Loucy (cell line): ENCODE measurements at regions not wholly inside any gene's neighbourhood (a gene's known extent, or its start where the extent isn't known, plus 50 kb on each side); places are given as distances from the start of the nearest gene placed in this dataset.

Experiments used
- H2AFZ ChIP-seq: fragments of 200-600 bp; sonication (generic); 2 replicates; pipeline ENCODE4 v1.6.0; 2016; ENCODE audit warnings: antibody characterized with exemption, mild to moderate bottlenecking, low read length, moderate library complexity
- H3F3A ChIP-seq: fragments of 200-600 bp; 2 replicates; pipeline ENCODE4 v1.6.0; 2016; ENCODE audit warnings: antibody characterized with exemption, low read depth, mild to moderate bottlenecking
- H3K27me3 ChIP-seq: fragments of 200-600 bp; sonication (generic); 2 replicates; pipeline ENCODE4 v1.6.1; 2014; ENCODE audit warnings: low read length, mild to moderate bottlenecking; ENCODE audit not compliant: insufficient read depth, poor library complexity, severe bottlenecking
- H3K36me3 ChIP-seq: fragments of 200-600 bp; sonication (generic); 2 replicates; pipeline ENCODE4 v1.6.1; 2016; ENCODE audit warnings: low read length; ENCODE audit not compliant: insufficient read depth
- H3K4me1 ChIP-seq: fragments of 200-600 bp; sonication (generic); 2 replicates; pipeline ENCODE4 v1.5.1; 2014; ENCODE audit warnings: low read length, mild to moderate bottlenecking; ENCODE audit not compliant: insufficient read depth, poor library complexity, severe bottlenecking
- H3K4me2 ChIP-seq: fragments of 200-600 bp; sonication (generic); 2 replicates; pipeline ENCODE4 v1.6.0; 2014; ENCODE audit warnings: antibody characterized with exemption, low read length, low read depth, mild to moderate bottlenecking; ENCODE audit not compliant: poor library complexity, severe bottlenecking
- H3K4me3 ChIP-seq: fragments of 200-600 bp; sonication (generic); 2 replicates; pipeline ENCODE4 v1.5.1; 2014; ENCODE audit warnings: low read length, mild to moderate bottlenecking, mixed read lengths; ENCODE audit not compliant: poor library complexity, severe bottlenecking
- H3K79me2 ChIP-seq: fragments of 200-600 bp; sonication (generic); 2 replicates; pipeline ENCODE4 v1.6.1; 2014; ENCODE audit warnings: low read length; ENCODE audit not compliant: insufficient read depth
- H3K9ac ChIP-seq: fragments of 200-600 bp; sonication (generic); 2 replicates; pipeline ENCODE4 v1.6.0; 2014; ENCODE audit warnings: mild to moderate bottlenecking, low read depth, low read length, moderate library complexity; ENCODE audit not compliant: poor library complexity, severe bottlenecking
- H3K9me2 ChIP-seq: fragments of 200-600 bp; sonication (generic); replicated peaks from 2 replicates; pipeline ENCODE4 v1.6.1; 2016; ENCODE audit warnings: low read depth, low read length, mixed read lengths
- H3K9me3 ChIP-seq: fragments of 200-600 bp; sonication (generic); 2 replicates; pipeline ENCODE4 v1.6.1; 2014; ENCODE audit warnings: mild to moderate bottlenecking, antibody characterized with exemption, low read length, low read depth; ENCODE audit not compliant: insufficient read depth
- H4K20me1 ChIP-seq: fragments of 200-600 bp; sonication (generic); 2 replicates; pipeline ENCODE4 v1.6.0; 2014; ENCODE audit warnings: antibody characterized with exemption, low read length, mild to moderate bottlenecking; ENCODE audit not compliant: insufficient read depth, poor library complexity, severe bottlenecking
- CTCF ChIP-seq: fragments of 200-600 bp; sonication (generic); conservative IDR thresholded peaks from 2 replicates; pipeline ENCODE4 v1.5.1; 2014; ENCODE audit warnings: mild to moderate bottlenecking, antibody characterized with exemption, low read length
- EZH2phosphoT487 ChIP-seq: fragments of 200-600 bp; IDR thresholded peaks from 2 replicates; pipeline ENCODE4 v1.6.1; 2018; ENCODE audit warnings: antibody characterized with exemption, mild to moderate bottlenecking, moderate library complexity, borderline replicate concordance

DNA sequence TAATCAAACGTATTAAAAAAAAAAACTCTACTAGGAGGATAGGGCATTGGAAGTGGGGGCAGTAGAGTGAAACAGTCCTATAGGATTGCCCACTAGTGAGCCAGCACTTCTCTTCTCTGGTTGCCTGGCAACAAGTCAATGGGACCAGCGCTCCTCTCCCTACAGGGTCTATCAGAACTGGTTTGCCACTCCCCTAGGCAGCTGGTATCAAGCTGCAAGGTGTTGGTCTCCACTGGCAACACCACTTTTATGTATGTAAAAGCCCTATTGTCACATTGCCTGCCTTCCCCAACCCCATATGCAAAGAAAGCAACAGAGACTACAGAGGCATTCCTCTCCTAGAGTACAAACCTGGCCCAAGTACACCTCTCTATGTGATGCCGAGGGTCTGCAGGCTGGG, 166.9 kb upstream of the MCHR2 start:
- H4K20me1 ChIP-seq = no peaks in the 10 kb centered on the region
- no peaks in the 10 kb centered on the region for H3K36me3 ChIP-seq
- H3K27me3 ChIP-seq = no peaks in the 10 kb centered on the region
- no peak for TF ChIP-seq CTCF
- no peak for TF ChIP-seq EZH2phosphoT487
- no peaks in the 10 kb centered on the region for H3K4me1 ChIP-seq
- no peak overlapping the region for H3K4me2 ChIP-seq
- H3K4me3 ChIP-seq = no peak overlapping the region
- no peak overlapping the region for H2AFZ ChIP-seq
- no peaks in the 10 kb centered on the region for H3K79me2 ChIP-seq
- no peaks in the 10 kb centered on the region for H3F3A ChIP-seq
- no peaks in the 10 kb centered on the region for H3K9me2 ChIP-seq
- no peak overlapping the region for H3K9ac ChIP-seq
- H3K9me3 ChIP-seq = no peaks in the 10 kb centered on the region

- no peaks in the 10 kb centered on the region for H3K79me2 ChIP-seq
- no peak overlapping the region for H3K4me2 ChIP-seq
Measured at GRCh38 chr6:100155141-100155540, 161.1 kb upstream of the MCHR2 start.

DNA sequence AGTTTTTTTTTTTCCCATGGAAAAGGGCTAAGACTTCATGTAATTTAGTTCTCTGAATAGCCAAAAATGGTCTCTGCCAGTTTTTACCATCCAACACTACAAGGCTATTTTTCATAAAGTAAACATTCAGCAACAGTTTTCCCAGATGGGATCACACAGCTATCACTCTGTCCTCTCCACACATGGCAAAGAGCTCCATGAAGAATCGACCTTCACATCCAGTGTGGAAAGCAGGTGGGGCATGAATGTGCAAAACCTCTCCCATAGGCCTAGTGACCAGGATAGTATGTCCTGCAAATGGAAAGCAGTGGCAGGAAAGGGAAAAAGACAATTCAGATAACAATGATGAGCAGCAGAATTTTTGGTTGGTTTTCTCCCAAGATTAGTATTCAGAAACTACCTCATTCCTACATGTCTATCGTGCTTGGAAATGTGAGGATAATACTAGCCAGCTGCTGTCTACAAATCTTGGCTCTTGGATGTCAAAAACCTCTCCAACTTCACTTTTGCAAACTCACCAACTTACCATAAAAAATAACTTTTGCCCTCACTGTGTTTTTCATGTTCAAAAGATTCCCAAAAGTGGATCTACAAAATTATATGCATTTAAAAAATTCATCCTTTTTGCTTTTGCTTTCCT, 159.7 kb upstream of the MCHR2 start:
- H4K20me1 ChIP-seq = no peaks in the 10 kb centered on the region
- no peak overlapping the region for H3K4me2 ChIP-seq
- TF ChIP-seq EZH2phosphoT487 = no peak
- H3F3A ChIP-seq = no peaks in the 10 kb centered on the region
- peaks cover 25% of the 10 kb centered on the region for H3K4me1 ChIP-seq
- no peak overlapping the region for H3K9ac ChIP-seq
- no peaks in the 10 kb centered on the region for H3K79me2 ChIP-seq
- no peak overlapping the region for H3K4me3 ChIP-seq
- no peak overlapping the region for H2AFZ ChIP-seq
- no peaks in the 10 kb centered on the region for H3K36me3 ChIP-seq
- H3K27me3 ChIP-seq = no peaks in the 10 kb centered on the region
- no peaks in the 10 kb centered on the region for H3K9me2 ChIP-seq
- no peaks in the 10 kb centered on the region for H3K9me3 ChIP-seq

More at GRCh38 chr6:100155141-100155540, 161.1 kb upstream of the MCHR2 start:
- Histone ChIP-seq H3F3A (no peaks in the 10 kb centered on the region), H4K20me1 (no peaks in the 10 kb centered on the region), H3K9me3 (no peaks in the 10 kb centered on the region), H3K9ac (no peak overlapping the region), H3K4me1 (peaks cover 25% of the 10 kb centered on the region), H2AFZ (peak overlapping the region; percentile 8; the same call in 1 of the 2 replicates), H3K36me3 (no peaks in the 10 kb centered on the region), H3K4me3 (no peak overlapping the region), H3K9me2 (no peaks in the 10 kb centered on the region), H3K27me3 (no peaks in the 10 kb centered on the region)
- TF ChIP-seq EZH2phosphoT487 (no peak), CTCF (no peak; the same call in 1 of the 2 replicates)

GRCh38 chr6:100152201-100152600, 158.2 kb upstream of the MCHR2 start:
- H3K9me3 ChIP-seq = no peaks in the 10 kb centered on the region
- TF ChIP-seq CTCF = no peak
- no peak for TF ChIP-seq EZH2phosphoT487
- H3K9me2 ChIP-seq = no peaks in the 10 kb centered on the region
- H3K4me1 ChIP-seq = peaks cover 25% of the 10 kb centered on the region
- no peaks in the 10 kb centered on the region for H4K20me1 ChIP-seq
- H3K36me3 ChIP-seq = no peaks in the 10 kb centered on the region
- peak overlapping the region; percentile 31 for H3K4me2 ChIP-seq
- H3K4me3 ChIP-seq = no peak overlapping the region
- H2AFZ ChIP-seq = no peak overlapping the region
- H3K9ac ChIP-seq = no peak overlapping the region
- H3F3A ChIP-seq = no peaks in the 10 kb centered on the region
- no peaks in the 10 kb centered on the region for H3K79me2 ChIP-seq
- H3K27me3 ChIP-seq = no peaks in the 10 kb centered on the region
